HEK293T (cell line): ENCODE measurements at regions not wholly inside any gene's neighbourhood (a gene's known extent, or its start where the extent isn't known, plus 50 kb on each side); places are given as distances from the start of the nearest gene placed in this dataset.

Experiments
- CTCF ChIA-PET: fragments of 350-600 bp; formaldehyde crosslinking; extraction: SDS; loops from one replicate; lab custom pipeline; 2021; ENCODE audit warnings: antibody characterized with exemption, inconsistent platforms; lab: Yijun Ruan, JAX
- POLR2A ChIA-PET: fragments of 350-600 bp; formaldehyde crosslinking; extraction: SDS; loops from one replicate; lab custom pipeline; 2020; ENCODE audit warnings: antibody characterized with exemption, inconsistent platforms; lab: Yijun Ruan, JAX
- DNase-seq: peaks from one replicate; pipeline ENCODE4 v3.0.0; 2012; ENCODE audit warnings: mixed read lengths; ENCODE audit errors: extremely low spot score
- ARNT ChIP-seq: fragments of 450-650 bp; IDR thresholded peaks from 2 replicates; pipeline ENCODE4 v1.6.1; 2017; ENCODE audit warnings: mild to moderate bottlenecking
- BHLHE40 ChIP-seq: fragments of 450-650 bp; IDR thresholded peaks from 2 replicates; pipeline ENCODE4 v1.6.1; 2016; ENCODE audit warnings: mild to moderate bottlenecking, moderate library complexity, borderline replicate concordance
- CTBP1 ChIP-seq: fragments of 450-650 bp; IDR thresholded peaks from 2 replicates; pipeline ENCODE4 v1.6.1; 2016; ENCODE audit warnings: borderline replicate concordance
- ELF4 ChIP-seq: fragments of 450-650 bp; IDR thresholded peaks from 2 replicates; pipeline ENCODE4 v1.6.1; 2017; ENCODE audit warnings: antibody characterized with exemption
- FOXA1 ChIP-seq: fragments of 450-650 bp; IDR thresholded peaks from 2 replicates; pipeline ENCODE4 v1.6.1; 2016; ENCODE audit warnings: mild to moderate bottlenecking
- FOXK2 ChIP-seq: fragments of 450-650 bp; IDR thresholded peaks from 2 replicates; pipeline ENCODE4 v1.6.1; 2016; ENCODE audit warnings: mild to moderate bottlenecking
- FOXM1 ChIP-seq: fragments of 450-650 bp; IDR thresholded peaks from 2 replicates; pipeline ENCODE4 v1.6.1; 2017; ENCODE audit warnings: mild to moderate bottlenecking, borderline replicate concordance
- HDGF ChIP-seq: fragments of 450-650 bp; IDR thresholded peaks from 2 replicates; pipeline ENCODE4 v1.6.1; 2017; ENCODE audit warnings: antibody characterized with exemption, borderline replicate concordance
- L3MBTL2 ChIP-seq: fragments of 450-650 bp; conservative IDR thresholded peaks from 2 replicates; pipeline ENCODE4 v1.6.1; 2016; ENCODE audit warnings: mild to moderate bottlenecking
- LEF1 ChIP-seq: fragments of 450-650 bp; IDR thresholded peaks from 2 replicates; pipeline ENCODE4 v1.6.1; 2017; ENCODE audit warnings: mild to moderate bottlenecking, borderline replicate concordance
- NFRKB ChIP-seq: fragments of 450-650 bp; IDR thresholded peaks from 2 replicates; pipeline ENCODE4 v1.6.1; 2016; ENCODE audit warnings: mild to moderate bottlenecking, moderate library complexity
- PKNOX1 ChIP-seq: fragments of 450-650 bp; IDR thresholded peaks from 2 replicates; pipeline ENCODE4 v1.6.1; 2016
- SP1 ChIP-seq: fragments of 450-650 bp; IDR thresholded peaks from 2 replicates; pipeline ENCODE4 v1.6.1; 2017
- SUZ12 ChIP-seq: fragments of 450-650 bp; IDR thresholded peaks from 2 replicates; pipeline ENCODE4 v1.6.1; 2016; ENCODE audit warnings: mild to moderate bottlenecking
- TARDBP ChIP-seq: fragments of 450-650 bp; IDR thresholded peaks from 2 replicates; pipeline ENCODE4 v1.6.1; 2016
- ZNF384 ChIP-seq: fragments of 450-650 bp; IDR thresholded peaks from 2 replicates; pipeline ENCODE4 v1.6.1; 2016

- ChIA-PET POLR2A (no interaction called here), CTCF (no interaction called here)
- TF ChIP-seq LEF1 (no peak), SP1 (no peak), NFRKB (no peak), L3MBTL2 (no peak), FOXA1 (no peak), TARDBP (no peak), FOXM1 (no peak), SUZ12 (no peak), ARNT (no peak), PKNOX1 (no peak), FOXK2 (no peak), CTBP1 (no peak), BHLHE40 (no peak)
- no peak for DNase-seq
These were observed 508.1 kb downstream of the TRAM1L1 start for GRCh38 chr4:116577321-116577720.

DNA sequence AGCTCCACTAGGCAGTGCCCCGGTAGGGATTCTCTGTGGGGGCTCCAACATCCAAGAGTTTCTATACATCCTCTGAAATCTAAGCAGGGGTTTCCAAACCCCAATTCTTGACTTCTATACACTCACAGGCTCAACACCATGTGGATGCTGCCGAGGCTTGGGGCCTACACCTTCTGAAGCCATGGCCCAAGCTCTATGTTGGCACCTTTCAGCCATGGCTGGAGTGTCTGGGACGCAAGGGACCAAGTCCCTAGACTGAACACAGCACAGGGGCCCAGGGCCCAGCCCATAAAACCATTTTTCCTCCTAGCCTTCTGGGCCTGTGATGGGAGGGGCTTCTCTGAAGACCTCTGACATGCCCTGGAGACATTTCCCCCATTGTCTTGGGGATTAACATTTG, 511.8 kb downstream of the TRAM1L1 start:
- CTCF ChIA-PET, result no interaction called here
- TF ChIP-seq FOXK2 (no peak), FOXM1 (no peak), L3MBTL2 (no peak), ARNT (no peak), CTBP1 (no peak), HDGF (no peak), ZNF384 (no peak), PKNOX1 (no peak), TARDBP (no peak), SP1 (no peak), FOXA1 (no peak), NFRKB (no peak), SUZ12 (no peak), LEF1 (no peak), BHLHE40 (no peak), ELF4 (no peak)
- POLR2A ChIA-PET, result no interaction called here
- DNase-seq, result no peak

GRCh38 chr4:116561768-116562167, 523.6 kb downstream of the TRAM1L1 start:
- TF ChIP-seq L3MBTL2, result no peak
- no peak for TF ChIP-seq PKNOX1
- TF ChIP-seq FOXA1, result no peak
- no peak for TF ChIP-seq BHLHE40
- no peak for TF ChIP-seq ARNT
- no peak for TF ChIP-seq FOXK2
- no peak for TF ChIP-seq LEF1
- no peak for TF ChIP-seq CTBP1
- TF ChIP-seq HDGF, result no peak
- no peak for TF ChIP-seq NFRKB
- no peak for TF ChIP-seq SP1
- TF ChIP-seq ELF4, result no peak
- TF ChIP-seq ZNF384, result no peak
- no peak for TF ChIP-seq TARDBP
- TF ChIP-seq SUZ12, result no peak
- TF ChIP-seq FOXM1, result no peak
- CTCF ChIA-PET, result no interaction called here
- no peak for DNase-seq
- POLR2A ChIA-PET, result no interaction called here

- DNase-seq, result no peak
- POLR2A ChIA-PET, result no interaction called here
- TF ChIP-seq NFRKB, result no peak
- no peak for TF ChIP-seq FOXM1
- TF ChIP-seq PKNOX1, result peak; percentile 70
- TF ChIP-seq TARDBP, result no peak
- TF ChIP-seq ARNT, result no peak
- TF ChIP-seq CTBP1, result no peak
- no peak for TF ChIP-seq ZNF384
- CTCF ChIA-PET, result no interaction called here
These were observed 533.6 kb downstream of the TRAM1L1 start for GRCh38 chr4:116551806-116552205.

- DNase-seq, result no peak
- TF ChIP-seq LEF1 (no peak), PKNOX1 (no peak), ELF4 (no peak), FOXM1 (no peak), FOXA1 (no peak), FOXK2 (no peak), L3MBTL2 (no peak), ARNT (no peak), CTBP1 (no peak), NFRKB (no peak), TARDBP (no peak), SP1 (no peak), ZNF384 (no peak), HDGF (no peak), SUZ12 (no peak), BHLHE40 (no peak)
- ChIA-PET CTCF (no interaction called here), POLR2A (no interaction called here)
These were observed 537.7 kb downstream of the TRAM1L1 start for GRCh38 chr4:116547632-116548031.
